OCI-LY3 (cell line): ENCODE measurements at regions not wholly inside any gene's neighbourhood (a gene's known extent, or its start where the extent isn't known, plus 50 kb on each side); places are given as distances from the start of the nearest gene placed in this dataset.

Experiments used
- H2AFZ ChIP-seq: fragments of 200-600, 300-600 bp; shearing (Covaris generic); 2 replicates; pipeline ENCODE4 v1.6.0; 2014; ENCODE audit warnings: antibody characterized with exemption, low read depth, low read length
- H3K27ac ChIP-seq: fragments of 200-600, 300-600 bp; sonication (generic); 2 replicates; pipeline ENCODE4 v1.5.1; 2014; ENCODE audit warnings: mild to moderate bottlenecking, low read length, moderate library complexity, mixed read lengths
- H3K27me3 ChIP-seq: fragments of 200-600, 300-600 bp; sonication (generic); 2 replicates; pipeline ENCODE4 v1.6.1; 2014; ENCODE audit warnings: low read depth, low read length, mixed read lengths
- H3K36me3 ChIP-seq: fragments of 200-600, 300-600 bp; sonication (generic); replicated peaks from 2 replicates; pipeline ENCODE3; 2014; ENCODE audit warnings: low read depth, low read length, mixed read lengths
- H3K4me1 ChIP-seq: fragments of 300-600, 200-600 bp; sonication (generic); 2 replicates; pipeline ENCODE4 v1.6.1; 2014; ENCODE audit warnings: low read length, mixed read lengths
- H3K4me2 ChIP-seq: fragments of 200-600, 300-600 bp; sonication (generic); 2 replicates; pipeline ENCODE4 v1.6.1; 2014; ENCODE audit warnings: low read length, mixed read lengths
- H3K4me3 ChIP-seq: fragments of 300-600, 200-600 bp; sonication (generic); 2 replicates; pipeline ENCODE4 v1.5.1; 2014; ENCODE audit warnings: antibody characterized with exemption, mild to moderate bottlenecking, low read length, moderate library complexity
- H3K79me2 ChIP-seq: fragments of 300-600, 200-600 bp; shearing (Covaris generic); 2 replicates; pipeline ENCODE4 v1.6.1; 2014; ENCODE audit warnings: mild to moderate bottlenecking, low read length, mixed read lengths
- H3K9ac ChIP-seq: fragments of 300-600, 200-600 bp; shearing (Covaris generic); 2 replicates; pipeline ENCODE4 v1.6.0; 2014; ENCODE audit warnings: mild to moderate bottlenecking, low read length, moderate library complexity
- H3K9me3 ChIP-seq: fragments of 200-600, 300-600 bp; shearing (Covaris generic); 2 replicates; pipeline ENCODE4 v1.6.1; 2014; ENCODE audit warnings: low read length, mixed read lengths; ENCODE audit not compliant: insufficient read depth
- H4K20me1 ChIP-seq: fragments of 200-600, 300-600 bp; sonication (generic); 2 replicates; pipeline ENCODE4 v1.6.1; 2016; ENCODE audit warnings: low read length, mixed read lengths; ENCODE audit not compliant: insufficient read depth
- CTCF ChIP-seq: fragments of 200-600, 300-600 bp; sonication (generic); IDR thresholded peaks from 2 replicates; pipeline ENCODE4 v1.5.1; 2014; ENCODE audit warnings: antibody characterized with exemption, low read length, low read depth
- EZH2phosphoT487 ChIP-seq: fragments of 200-600 bp; shearing (Covaris generic); IDR thresholded peaks from 2 replicates; pipeline ENCODE4 v1.6.1; 2018; ENCODE audit warnings: antibody characterized with exemption, mixed run types, low read depth

DNA sequence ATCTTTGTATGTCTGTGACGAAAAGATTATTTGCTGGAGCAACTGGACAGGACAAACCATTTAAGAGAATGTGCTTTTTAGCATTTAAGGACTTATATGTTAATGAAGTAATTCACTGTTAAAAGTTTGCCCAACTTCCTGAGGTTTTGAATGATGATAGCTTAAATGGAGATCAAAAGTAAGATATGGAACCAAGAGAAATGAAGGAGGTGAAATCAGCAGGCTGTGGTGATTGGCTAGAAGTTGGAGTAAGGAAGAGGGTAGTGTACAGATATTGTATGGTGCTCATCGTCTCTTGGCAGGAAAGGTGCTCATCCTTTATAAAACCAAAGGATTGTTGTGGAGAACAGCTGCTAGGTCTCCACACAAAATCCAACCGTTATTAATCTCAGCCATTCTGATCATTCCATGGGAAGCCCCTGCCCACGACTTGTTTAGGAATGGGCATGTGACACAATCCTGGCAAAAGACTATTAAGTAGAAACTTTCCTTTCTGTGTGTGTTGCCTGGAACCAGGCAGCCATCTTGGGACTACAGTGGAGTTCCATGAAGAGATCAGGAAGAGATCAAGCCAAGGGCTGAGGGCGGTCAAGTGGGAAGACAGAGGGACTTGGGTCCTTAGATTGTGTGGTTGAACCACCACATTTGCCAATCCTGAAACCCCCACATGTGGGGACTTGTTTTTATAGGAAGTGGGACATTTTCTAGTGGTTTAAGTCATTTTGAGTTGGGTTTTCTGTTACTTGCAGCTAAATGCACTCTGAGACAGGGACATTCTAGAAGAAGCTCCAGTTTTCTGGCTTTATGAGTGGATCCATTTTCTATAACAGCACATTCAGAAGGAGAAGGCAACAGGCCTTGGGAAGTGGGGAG lies 56.8 kb upstream of the CHST11 start:
- peaks cover 6% of the 10 kb centered on the region; the same call in 1 of the 2 replicates for H3K4me1 ChIP-seq
- no peak overlapping the region for H3K4me2 ChIP-seq
- no peak overlapping the region for H3K4me3 ChIP-seq
- H4K20me1 ChIP-seq: no peaks in the 10 kb centered on the region
- peaks cover 3% of the 10 kb centered on the region for H3K36me3 ChIP-seq
- H3K27ac ChIP-seq: no peak overlapping the region
- H3K9me3 ChIP-seq: 0 out of 2 replicates have a peak, but pooled peaks cover 6% of the 10 kb centered on the region
- no peaks in the 10 kb centered on the region for H3K79me2 ChIP-seq
- no peaks in the 10 kb centered on the region for H3K27me3 ChIP-seq
- H2AFZ ChIP-seq: peak overlapping the region; percentile 32; the same call in 1 of the 2 replicates
- TF ChIP-seq CTCF: no peak
- TF ChIP-seq EZH2phosphoT487: no peak
- no peak overlapping the region for H3K9ac ChIP-seq

DNA sequence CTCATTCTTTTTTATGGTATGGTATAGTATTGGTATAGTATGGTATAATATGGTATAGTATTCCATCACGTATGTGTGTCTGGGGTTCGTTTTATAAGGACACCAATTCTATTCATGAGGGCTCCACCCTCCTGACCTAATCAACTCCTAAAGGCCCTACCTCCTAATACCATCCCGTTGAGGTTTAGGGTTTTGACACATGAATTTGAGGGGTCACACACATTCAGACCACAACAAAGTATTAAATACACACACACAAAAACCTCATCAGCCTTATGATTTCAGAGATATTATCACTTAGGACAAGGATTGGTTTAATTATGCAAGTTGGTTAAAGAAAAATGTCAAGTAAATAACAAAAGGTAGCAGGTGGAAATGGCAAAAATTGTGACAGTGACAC lies 54.1 kb upstream of the CHST11 start:
- Histone ChIP-seq H3K4me1 (peaks cover 6% of the 10 kb centered on the region; the same call in 1 of the 2 replicates), H3K27ac (no peak overlapping the region), H3K9me3 (no peaks in the 10 kb centered on the region), H3K4me3 (no peak overlapping the region), H3K9ac (no peak overlapping the region), H3K4me2 (no peak overlapping the region), H3K79me2 (no peaks in the 10 kb centered on the region), H4K20me1 (no peaks in the 10 kb centered on the region), H2AFZ (no peak overlapping the region), H3K27me3 (no peaks in the 10 kb centered on the region), H3K36me3 (no peaks in the 10 kb centered on the region)
- no peak for TF ChIP-seq EZH2phosphoT487
- TF ChIP-seq CTCF: no peak

DNA sequence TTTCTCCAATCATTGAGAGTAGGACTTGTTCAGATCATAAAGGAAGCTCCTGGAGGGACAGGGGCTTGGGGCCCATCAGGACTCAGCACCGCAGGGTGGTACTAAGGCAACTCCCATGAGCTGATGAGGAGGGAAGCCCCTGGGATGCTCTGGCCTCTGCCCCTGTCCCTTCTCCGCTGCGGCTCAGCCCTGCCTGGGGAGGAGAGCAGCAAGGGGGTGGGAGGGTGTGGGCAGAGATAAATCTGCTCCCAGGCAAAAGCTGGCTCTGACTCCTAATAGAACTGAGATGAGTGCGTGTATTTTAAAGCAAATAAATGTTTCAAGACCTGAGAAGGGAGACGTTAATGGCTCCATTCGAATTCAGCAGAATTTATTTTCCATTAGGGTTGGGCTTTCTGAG lies 52.0 kb upstream of the CHST11 start:
- no peak overlapping the region for H2AFZ ChIP-seq
- no peaks in the 10 kb centered on the region for H3K9me3 ChIP-seq
- no peak overlapping the region for H3K27ac ChIP-seq

More for the DNA sequence above, 52.0 kb upstream of the CHST11 start:
- no peak overlapping the region for H3K4me3 ChIP-seq
- H3K27me3 ChIP-seq: no peaks in the 10 kb centered on the region
- H3K9ac ChIP-seq: no peak overlapping the region
- H4K20me1 ChIP-seq: no peaks in the 10 kb centered on the region
- H3K4me2 ChIP-seq: no peak overlapping the region
- no peak for TF ChIP-seq EZH2phosphoT487
- no peak for TF ChIP-seq CTCF
- H3K4me1 ChIP-seq: peaks cover 6% of the 10 kb centered on the region; the same call in 1 of the 2 replicates
- no peaks in the 10 kb centered on the region for H3K36me3 ChIP-seq
- no peaks in the 10 kb centered on the region for H3K79me2 ChIP-seq
